HG02759 (cell line): ENCODE measurements at regions not wholly inside any gene's neighbourhood (a gene's known extent, or its start where the extent isn't known, plus 50 kb on each side); places are given as distances from the start of the nearest gene placed in this dataset.
A peak's percentile ranks its signal among the peaks of the same experiment; 100 is the strongest.

Experiments
- ATAC-seq: cut with Tn5 transposase; IDR thresholded peaks from one replicate; pipeline ENCODE4 v1.9.1; 2021; ENCODE audit warnings: mild to moderate bottlenecking, moderate library complexity; ENCODE audit not compliant: unreplicated experiment

- no peak for ATAC-seq
Measured at GRCh38 chr4:148778980-148779675, 336.9 kb upstream of the NR3C2 start.

GRCh38 chr4:148776941-148777340 lies 334.7 kb upstream of the NR3C2 start:
- no peak for ATAC-seq

- ATAC-seq, result no peak
Measured at GRCh38 chr4:148774134-148774533, 331.9 kb upstream of the NR3C2 start.

GRCh38 chr4:148773313-148773712 lies 331.1 kb upstream of the NR3C2 start:
- ATAC-seq, result no peak

- no peak for ATAC-seq
Measured at GRCh38 chr4:148770848-148771247, 328.6 kb upstream of the NR3C2 start.

- no peak for ATAC-seq
Measured at GRCh38 chr4:148770377-148770776, 328.2 kb upstream of the NR3C2 start.

- no peak for ATAC-seq
Measured at GRCh38 chr4:148764720-148765119, 322.5 kb upstream of the NR3C2 start.

- no peak for ATAC-seq
Measured at GRCh38 chr4:148757171-148757570, 315.0 kb upstream of the NR3C2 start.

- ATAC-seq, result no peak
Measured at GRCh38 chr4:148749403-148749802, 307.2 kb upstream of the NR3C2 start.

GRCh38 chr4:148747721-148748268 lies 305.6 kb upstream of the NR3C2 start:
- no peak for ATAC-seq

GRCh38 chr4:148740701-148741100 lies 298.5 kb upstream of the NR3C2 start:
- no peak for ATAC-seq

- no peak for ATAC-seq
Measured at GRCh38 chr4:148737061-148737770, 295.0 kb upstream of the NR3C2 start.

GRCh38 chr4:148735432-148736155 lies 293.4 kb upstream of the NR3C2 start:
- peak; percentile 60 for ATAC-seq

- no peak for ATAC-seq
Measured at GRCh38 chr4:148730766-148731165, 288.6 kb upstream of the NR3C2 start.

- ATAC-seq, result no peak
Measured at GRCh38 chr4:148730082-148730640, 287.9 kb upstream of the NR3C2 start.

GRCh38 chr4:148717988-148718387 lies 275.8 kb upstream of the NR3C2 start:
- ATAC-seq, result no peak

GRCh38 chr4:148716431-148717052 lies 274.3 kb upstream of the NR3C2 start:
- ATAC-seq, result no peak

GRCh38 chr4:148704291-148704690 lies 262.1 kb upstream of the NR3C2 start:
- no peak for ATAC-seq

- no peak for ATAC-seq
Measured at GRCh38 chr4:148694702-148695101, 252.5 kb upstream of the NR3C2 start.

- ATAC-seq, result no peak
Measured at GRCh38 chr4:148693913-148694649, 251.9 kb upstream of the NR3C2 start.
